SK-N-MC (cell line): ENCODE measurements at regions not wholly inside any gene's neighbourhood (a gene's known extent, or its start where the extent isn't known, plus 50 kb on each side); places are given as distances from the start of the nearest gene placed in this dataset.

Source experiments
- EZH2 ChIP-seq: fragments of 200-600 bp; sonication (generic); IDR thresholded peaks from one replicate; pipeline ENCODE4 v1.6.1; 2017; ENCODE audit warnings: antibody characterized with exemption
- FOXP2 ChIP-seq: optimal IDR thresholded peaks from 2 replicates; pipeline ENCODE3; 2011; ENCODE audit warnings: mild to moderate bottlenecking, moderate library complexity; ENCODE audit not compliant: insufficient read depth; ENCODE audit errors: extremely low read length, control extremely low read depth
- POLR2AphosphoS5 ChIP-seq: IDR thresholded peaks from 2 replicates; pipeline ENCODE4 v1.6.1; 2012; ENCODE audit warnings: mild to moderate bottlenecking, low read depth, low read length, borderline replicate concordance

- no peak for TF ChIP-seq POLR2AphosphoS5
- no peak for TF ChIP-seq FOXP2
- TF ChIP-seq EZH2, result no peak
These were observed 70.2 kb upstream of the SLC38A2 start for GRCh38 chr12:46442738-46443137.
